Adrenal gland (tissue), 5 donors: ENCODE measurements at regions not wholly inside any gene's neighbourhood (a gene's known extent, or its start where the extent isn't known, plus 50 kb on each side); places are given as distances from the start of the nearest gene placed in this dataset.

Source experiments
- POLR2A ChIP-seq, 2 donors: fragments of 450-650 bp; IDR thresholded peaks; one replicate each; pipeline ENCODE4 v1.6.1; 2017; ENCODE audit warnings: antibody characterized with exemption in 2 of 2, mild to moderate bottlenecking in 2 of 2, moderate library complexity in 1 of 2
- TF ChIP-seq, protein P1 (sequence below), 6 experiments: fragments of 450-650 bp in 4 of 6; fragments of 200-600 bp in 2 of 6; sonication (generic) in 1 of 6; IDR thresholded peaks; 1 replicate in 5 of 6; 2 replicates in 1 of 6; pipeline versions ENCODE4 v1.5.1 to v1.8.0; 2016 to 2021; ENCODE audit warnings: antibody characterized with exemption in 6 of 6, mild to moderate bottlenecking in 2 of 6, moderate library complexity in 1 of 6
- donor health status: DM: no; HTN: no; CAD: no.

DNA sequence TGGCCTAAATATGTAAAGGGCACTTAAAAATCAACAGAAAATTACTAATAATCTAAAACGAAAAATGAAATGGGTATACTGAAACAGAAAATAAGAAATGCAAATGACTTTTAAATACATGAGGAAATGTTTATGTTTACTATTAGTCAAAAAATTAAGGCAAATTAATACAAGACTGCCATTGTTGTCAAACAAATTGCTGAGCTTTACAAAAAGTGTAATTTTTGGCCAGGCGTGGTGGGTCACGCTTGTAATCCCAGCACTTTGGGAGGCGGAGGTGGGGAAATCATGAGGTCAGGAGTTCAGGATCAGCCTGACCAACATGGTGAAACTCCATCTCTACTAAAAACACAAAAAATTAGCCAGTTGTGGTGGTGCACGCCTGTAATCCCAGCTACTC, 343.9 kb upstream of the SGO1 start:
- TF ChIP-seq, protein P1, sequence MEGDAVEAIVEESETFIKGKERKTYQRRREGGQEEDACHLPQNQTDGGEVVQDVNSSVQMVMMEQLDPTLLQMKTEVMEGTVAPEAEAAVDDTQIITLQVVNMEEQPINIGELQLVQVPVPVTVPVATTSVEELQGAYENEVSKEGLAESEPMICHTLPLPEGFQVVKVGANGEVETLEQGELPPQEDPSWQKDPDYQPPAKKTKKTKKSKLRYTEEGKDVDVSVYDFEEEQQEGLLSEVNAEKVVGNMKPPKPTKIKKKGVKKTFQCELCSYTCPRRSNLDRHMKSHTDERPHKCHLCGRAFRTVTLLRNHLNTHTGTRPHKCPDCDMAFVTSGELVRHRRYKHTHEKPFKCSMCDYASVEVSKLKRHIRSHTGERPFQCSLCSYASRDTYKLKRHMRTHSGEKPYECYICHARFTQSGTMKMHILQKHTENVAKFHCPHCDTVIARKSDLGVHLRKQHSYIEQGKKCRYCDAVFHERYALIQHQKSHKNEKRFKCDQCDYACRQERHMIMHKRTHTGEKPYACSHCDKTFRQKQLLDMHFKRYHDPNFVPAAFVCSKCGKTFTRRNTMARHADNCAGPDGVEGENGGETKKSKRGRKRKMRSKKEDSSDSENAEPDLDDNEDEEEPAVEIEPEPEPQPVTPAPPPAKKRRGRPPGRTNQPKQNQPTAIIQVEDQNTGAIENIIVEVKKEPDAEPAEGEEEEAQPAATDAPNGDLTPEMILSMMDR (IDR thresholded peaks at IDR 0.05): no peak
- TF ChIP-seq POLR2A (IDR thresholded peaks at IDR 0.05): no peak
